NCI-H82 (cell line): ENCODE measurements at regions not wholly inside any gene's neighbourhood (a gene's known extent, or its start where the extent isn't known, plus 50 kb on each side); places are given as distances from the start of the nearest gene placed in this dataset.

ENCODE experiments used
- DNase-seq: peaks from one replicate; lab custom pipeline; 2025; lab: John Stamatoyannopoulos, UW

- DNase-seq, result no peak
Observed at GRCh38 chr6:40194447-40195170, 260.3 kb upstream of the MOCS1 start.

GRCh38 chr6:40192516-40192915 is 258.3 kb upstream of the MOCS1 start:
- DNase-seq, result no peak

- no peak for DNase-seq
Observed at GRCh38 chr6:40188931-40189330, 254.7 kb upstream of the MOCS1 start.

- DNase-seq, result no peak
Observed at GRCh38 chr6:40187535-40188144, 253.4 kb upstream of the MOCS1 start.

GRCh38 chr6:40185486-40185885 is 251.2 kb upstream of the MOCS1 start:
- no peak for DNase-seq

GRCh38 chr6:40183902-40184301 is 249.6 kb upstream of the MOCS1 start:
- DNase-seq, result no peak

GRCh38 chr6:40181367-40181766 is 247.1 kb upstream of the MOCS1 start:
- no peak for DNase-seq

- no peak for DNase-seq
Observed at GRCh38 chr6:40180271-40180670, 246.0 kb upstream of the MOCS1 start.

GRCh38 chr6:40179496-40179895 is 245.2 kb upstream of the MOCS1 start:
- DNase-seq, result no peak

- no peak for DNase-seq
Observed at GRCh38 chr6:40177598-40177997, 243.3 kb upstream of the MOCS1 start.

GRCh38 chr6:40176152-40176551 is 241.9 kb upstream of the MOCS1 start:
- no peak for DNase-seq

GRCh38 chr6:40172272-40172671 is 238.0 kb upstream of the MOCS1 start:
- DNase-seq, result no peak

GRCh38 chr6:40171343-40171742 is 237.1 kb upstream of the MOCS1 start:
- no peak for DNase-seq

GRCh38 chr6:40170856-40171255 is 236.6 kb upstream of the MOCS1 start:
- DNase-seq, result no peak

- no peak for DNase-seq
Observed at GRCh38 chr6:40169878-40170277, 235.6 kb upstream of the MOCS1 start.

- DNase-seq, result no peak
Observed at GRCh38 chr6:40166963-40167362, 232.7 kb upstream of the MOCS1 start.

- DNase-seq, result no peak
Observed at GRCh38 chr6:40165036-40165709, 230.9 kb upstream of the MOCS1 start.

- peak; percentile 23 for DNase-seq
Observed at GRCh38 chr6:40164345-40164755, 230.1 kb upstream of the MOCS1 start.

- DNase-seq, result no peak
Observed at GRCh38 chr6:40163924-40164323, 229.7 kb upstream of the MOCS1 start.

GRCh38 chr6:40162074-40162473 is 227.8 kb upstream of the MOCS1 start:
- no peak for DNase-seq

- DNase-seq, result peak; percentile 83
Observed at GRCh38 chr6:40160826-40161225, 226.6 kb upstream of the MOCS1 start.

GRCh38 chr6:40159865-40160264 is 225.6 kb upstream of the MOCS1 start:
- DNase-seq, result no peak

GRCh38 chr6:40152701-40153436 is 218.6 kb upstream of the MOCS1 start:
- DNase-seq, result no peak
